HCT116 (cell line): ENCODE measurements at regions not wholly inside any gene's neighbourhood (a gene's known extent, or its start where the extent isn't known, plus 50 kb on each side); places are given as distances from the start of the nearest gene placed in this dataset.
A peak's percentile ranks its signal among the peaks of the same experiment; 100 is the strongest.

Experiments
- ATAC-seq: fragments of 200-7000 bp; cut with Tn5 transposase; 2 replicates; pipeline ENCODE4 v1.9.1; 2020; ENCODE audit warnings: mild to moderate bottlenecking, moderate library complexity
- BruUV-seq: library from RNA; stranded (reverse); fragments of 400-500 nt; replicated peaks from 2 replicates; lab custom pipeline; 2021; lab: Mats Ljungman, UMichigan
- CTCF ChIA-PET: fragments of 300-600 bp; sonication (Branson Sonifier 250); formaldehyde crosslinking; loops from one replicate; lab custom pipeline; 2021; ENCODE audit warnings: antibody characterized with exemption; lab: Charles Lee
- POLR2A ChIA-PET: fragments of 300-600, 350-600 bp; sonication (Branson Sonifier 250); formaldehyde crosslinking; loops from one replicate; lab custom pipeline; 2021; ENCODE audit warnings: antibody characterized with exemption; lab: Charles Lee
- RAD21 ChIA-PET, 2 experiments: fragments of 300-600 bp; sonication (Branson Sonifier 250); formaldehyde crosslinking; loops; one replicate each; lab custom pipeline; 2023; ENCODE audit warnings: low total read pairs in 2 of 2; ENCODE audit not compliant: uncharacterized antibody in 2 of 2, unreplicated experiment in 2 of 2, low non-redundant PET in 1 of 2; lab: Charles Lee
- DNase-seq: peaks from one replicate; pipeline ENCODE4 v3.0.0-alpha.2; 2010; ENCODE audit warnings: low read depth, low spot score
- H2AFZ ChIP-seq: fragments of 200-600 bp; shearing (Covaris generic), sonication (generic); 2 replicates; pipeline ENCODE4 v1.6.1; 2017; ENCODE audit warnings: low read depth, mixed run types, mixed read lengths, antibody characterized with exemption, low read length; ENCODE audit not compliant: poor library complexity, severe bottlenecking
- H3K27ac ChIP-seq: 2 replicates; pipeline ENCODE4 v1.5.1; 2012; ENCODE audit warnings: low read depth, low read length
- H3K27me3 ChIP-seq: fragments of 200-600 bp; sonication (generic); 2 replicates; pipeline ENCODE4 v1.6.1; 2016; ENCODE audit warnings: mixed run types, low read length, mixed read lengths; ENCODE audit not compliant: insufficient read depth
- H3K36me3 ChIP-seq, 2 experiments: fragments of 200-500 bp in 1 of 2; fragments of 200-600 bp in 1 of 2; sonication (Bioruptor generic) in 1 of 2; sonication (generic) in 1 of 2; 2 replicates each; pipeline versions ENCODE4 v1.5.1 to v1.6.1; 2014 to 2016; ENCODE audit warnings: low read length in 2 of 2, inconsistent platforms in 1 of 2, mixed read lengths in 1 of 2, mixed run types in 1 of 2; ENCODE audit not compliant: insufficient read depth in 2 of 2, control insufficient read depth in 1 of 2
- H3K4me1 ChIP-seq, 2 experiments: fragments of 200-600 bp in 1 of 2; sonication (generic) in 1 of 2; 2 replicates each; pipeline versions ENCODE4 v1.5.1 to v1.6.1; 2012 to 2017; ENCODE audit warnings: low read length in 2 of 2, inconsistent platforms in 1 of 2, mild to moderate bottlenecking in 1 of 2, mixed read lengths in 1 of 2, mixed run types in 1 of 2, moderate library complexity in 1 of 2; ENCODE audit not compliant: insufficient read depth in 2 of 2, control insufficient read depth in 1 of 2
- H3K4me2 ChIP-seq: fragments of 200-600 bp; sonication (generic); 2 replicates; pipeline ENCODE4 v1.6.1; 2017; ENCODE audit warnings: mixed run types, low read length, mixed read lengths
- H3K4me3 ChIP-seq, 2 experiments: fragments of 200-600 bp in 1 of 2; sonication (generic) in 1 of 2; replicated peaks in 1 of 2; 2 replicates each; pipeline ENCODE4 v1.5.1; 2011 to 2016; ENCODE audit warnings: low read length in 2 of 2, control low read depth in 1 of 2, low read depth in 1 of 2, mild to moderate bottlenecking in 1 of 2, mixed read lengths in 1 of 2, mixed run types in 1 of 2
- H3K79me2 ChIP-seq: fragments of 200-600 bp; sonication (generic); 2 replicates; pipeline ENCODE4 v1.6.1; 2017; ENCODE audit warnings: mild to moderate bottlenecking, mixed run types, low read length, moderate library complexity, mixed read lengths; ENCODE audit not compliant: insufficient read depth
- H3K9ac ChIP-seq: fragments of 200-600 bp; sonication (generic); 2 replicates; pipeline ENCODE4 v1.6.1; 2016; ENCODE audit warnings: low read length, mixed read lengths
- H3K9me2 ChIP-seq: fragments of 200-600 bp; sonication (generic), shearing (Covaris generic); 2 replicates; pipeline ENCODE4 v1.6.1; 2017; ENCODE audit warnings: mixed run types, mild to moderate bottlenecking, moderate library complexity; ENCODE audit not compliant: insufficient read depth
- H3K9me3 ChIP-seq, 2 experiments: fragments of 200-500 bp in 1 of 2; fragments of 200-600 bp in 1 of 2; sonication (Bioruptor generic) in 1 of 2; sonication (generic) in 1 of 2; 2 replicates each; pipeline ENCODE4 v1.6.1; 2014 to 2017; ENCODE audit warnings: low read length in 2 of 2, mixed read lengths in 2 of 2, inconsistent platforms in 1 of 2, low read depth in 1 of 2, mild to moderate bottlenecking in 1 of 2, mixed run types in 1 of 2, moderate library complexity in 1 of 2; ENCODE audit not compliant: control insufficient read depth in 1 of 2, insufficient read depth in 1 of 2
- H4K20me1 ChIP-seq: fragments of 200-600 bp; sonication (generic), shearing (Covaris generic); 2 replicates; pipeline ENCODE4 v1.6.1; 2017; ENCODE audit warnings: mixed run types, mild to moderate bottlenecking, moderate library complexity; ENCODE audit not compliant: insufficient read depth
- ATF3 ChIP-seq: IDR thresholded peaks from 2 replicates; pipeline ENCODE4 v1.6.1; 2012
- CBX3 ChIP-seq: IDR thresholded peaks from 2 replicates; pipeline ENCODE4 v1.6.1; 2012; ENCODE audit warnings: low read depth
- CEBPB ChIP-seq: IDR thresholded peaks from 2 replicates; pipeline ENCODE4 v1.6.1; 2012; ENCODE audit warnings: low read depth
- CTCF ChIP-seq, 3 experiments: fragments of 200-600 bp in 1 of 3; sonication (generic) in 1 of 3; IDR thresholded peaks in 2 of 3; conservative IDR thresholded peaks in 1 of 3; 2 replicates each; pipeline ENCODE4 v1.5.1; 2012 to 2017; ENCODE audit warnings: low read depth in 2 of 3, low read length in 2 of 3, antibody characterized with exemption in 1 of 3, borderline replicate concordance in 1 of 3, control low read depth in 1 of 3, mild to moderate bottlenecking in 1 of 3, mixed read lengths in 1 of 3, mixed run types in 1 of 3, moderate library complexity in 1 of 3; ENCODE audit not compliant: insufficient read depth in 1 of 3
- EGR1 ChIP-seq: IDR thresholded peaks from 2 replicates; pipeline ENCODE4 v1.6.1; 2012; ENCODE audit warnings: low read depth
- ELF1 ChIP-seq: IDR thresholded peaks from 2 replicates; pipeline ENCODE4 v1.6.1; 2012; ENCODE audit warnings: low read depth, borderline replicate concordance
- EZH2 ChIP-seq: fragments of 200-600 bp; sonication (generic); IDR thresholded peaks from 2 replicates; pipeline ENCODE4 v1.6.1; 2017; ENCODE audit warnings: antibody characterized with exemption, mixed run types
- POLR2A ChIP-seq: IDR thresholded peaks from 2 replicates; pipeline ENCODE4 v1.7.0; 2011; ENCODE audit warnings: borderline replicate concordance; ENCODE audit not compliant: insufficient read depth, insufficient read length; ENCODE audit errors: extremely low read depth
- POLR2AphosphoS5 ChIP-seq: IDR thresholded peaks from 2 replicates; pipeline ENCODE4 v1.6.1; 2011; ENCODE audit warnings: mild to moderate bottlenecking, low read depth, low read length, moderate library complexity
- RAD21 ChIP-seq: IDR thresholded peaks from 2 replicates; pipeline ENCODE4 v1.6.1; 2012; ENCODE audit warnings: low read depth, mild to moderate bottlenecking
- REST ChIP-seq: IDR thresholded peaks from 2 replicates; pipeline ENCODE4 v1.6.1; 2012; ENCODE audit warnings: low read depth
- SP1 ChIP-seq: IDR thresholded peaks from 2 replicates; pipeline ENCODE4 v1.6.1; 2012; ENCODE audit warnings: low read depth
- SRF ChIP-seq: IDR thresholded peaks from 2 replicates; pipeline ENCODE4 v1.6.1; 2012; ENCODE audit warnings: low read depth
- YY1 ChIP-seq: IDR thresholded peaks from 2 replicates; pipeline ENCODE4 v1.6.1; 2011; ENCODE audit warnings: low read length, low read depth, moderate library complexity, mild to moderate bottlenecking; ENCODE audit not compliant: insufficient replicate concordance; ENCODE audit errors: extremely low read depth
- ZBTB33 ChIP-seq: IDR thresholded peaks from 2 replicates; pipeline ENCODE4 v1.6.1; 2011; ENCODE audit warnings: mild to moderate bottlenecking, low read length, moderate library complexity; ENCODE audit not compliant: insufficient replicate concordance; ENCODE audit errors: extremely low read depth
- ZFX ChIP-seq: fragments of 450-650 bp; IDR thresholded peaks from 2 replicates; pipeline ENCODE4 v1.6.1; 2017
- ZNF274 ChIP-seq: fragments of 200-500 bp; sonication (Bioruptor generic); IDR thresholded peaks from 2 replicates; pipeline ENCODE4 v1.6.1; 2014; ENCODE audit warnings: mild to moderate bottlenecking, low read depth, low read length, inconsistent platforms
- intact Hi-C: fragments of 100-400 bp; cut with micrococcal nuclease; formaldehyde crosslinking; loops from 2 replicates; pipeline ENCODE4 v1.10.0; 2022

GRCh38 chr2:45329045-45329677 lies 281.9 kb downstream of the SRBD1 start (continued):
- no peak for TF ChIP-seq CEBPB
- TF ChIP-seq ZNF274, result no peak

GRCh38 chr2:45328264-45328870 lies 282.7 kb downstream of the SRBD1 start:
- no peak overlapping the region for H3K4me3 ChIP-seq
- H3K9me2 ChIP-seq, result no peaks in the 10 kb centered on the region
- no peaks in the 10 kb centered on the region for H4K20me1 ChIP-seq
- peaks cover 0 to 11% of the 10 kb centered on the region in 2 experiments; a peak in 3 of 4 replicates for H3K4me1 ChIP-seq
- H3K9ac ChIP-seq, result no peak overlapping the region
- H3K9me3 ChIP-seq, result no peaks in the 10 kb centered on the region
- CTCF ChIA-PET, result interaction anchor here (1.0 kb wide), 1 partner anchor 347 kb away, joined by 3 read pairs; no protein-coding TSS in a partner anchor
- POLR2A ChIA-PET, result no interaction called here
- RAD21 ChIA-PET, result no interaction called here
- H3K27ac ChIP-seq, result no peak overlapping the region
- no TSS peak for BruUV-seq
- no peaks in the 10 kb centered on the region for H3K79me2 ChIP-seq
- no peaks in the 10 kb centered on the region for H3K36me3 ChIP-seq
- H3K4me2 ChIP-seq, result peak overlapping the region; percentile 49; the same call in 1 of the 2 replicates
- intact Hi-C loops, result no loop called here
- H2AFZ ChIP-seq, result no peak overlapping the region
- ATAC-seq (no peak), DNase-seq (no peak)
- H3K27me3 ChIP-seq, result no peaks in the 10 kb centered on the region
- TF ChIP-seq ATF3, result no peak
- TF ChIP-seq SRF, result no peak
- TF ChIP-seq EGR1, result no peak
- TF ChIP-seq RAD21, result no peak
- no peak for TF ChIP-seq ZFX
- TF ChIP-seq ZBTB33, result no peak
- TF ChIP-seq SP1, result no peak
- no peak for TF ChIP-seq CBX3
- TF ChIP-seq YY1, result no peak
- no peak for TF ChIP-seq ELF1
- TF ChIP-seq POLR2AphosphoS5, result no peak
- TF ChIP-seq REST, result no peak
- no peak for TF ChIP-seq POLR2A
- no peak for TF ChIP-seq CTCF (IDR thresholded peaks at IDR 0.05 in 2 of 3, conservative IDR thresholded peaks at IDR 0.05 in 1 of 3; ENCODE audit: borderline replicate concordance in 1 of 3, insufficient read depth in 1 of 3, low read depth in 2 of 3, low read length in 2 of 3)
- no peak for TF ChIP-seq EZH2
- TF ChIP-seq CEBPB, result no peak
